ENCODE measurements at regions not wholly inside any gene's neighbourhood (a gene's known extent, or its start where the extent isn't known, plus 50 kb on each side); places are given as distances from the start of the nearest gene placed in this dataset.

- peak; percentile 10 to 23 for DNase-seq
- WGBS, 2 donors = 9 to 16% methylated on average over 34 to 35 of the region's 51 CpGs
- Histone ChIP-seq H3K4me1 (peaks cover 4 to 6% of the 10 kb centered on the region in 2 donors), H3K27me3 (no peaks in the 10 kb centered on the region), H3K9me3 (no peaks in the 10 kb centered on the region), H3K36me3 (no peaks in the 10 kb centered on the region), H3K4me3 (replicated peaks in 1 of 3) (peak overlapping the region in 2 of 3 donors; percentile 2 to 8), H3K27ac (no peak overlapping the region)
- TF ChIP-seq CTCF (IDR thresholded peaks at IDR 0.05) = no peak
- TF ChIP-seq POLR2A (IDR thresholded peaks at IDR 0.05) = no peak
- intact Hi-C loops (cut with DNase I) = no loop called here
These were observed 93.6 kb upstream of the SMYD2 start for GRCh38 chr1:214187121-214187900.

GRCh38 chr1:214187933-214188332, 93.0 kb upstream of the SMYD2 start:
- no peaks in the 10 kb centered on the region for H3K9me3 ChIP-seq
- no peaks in the 10 kb centered on the region for H3K27me3 ChIP-seq
- TF ChIP-seq POLR2A (IDR thresholded peaks at IDR 0.05) = no peak
- TF ChIP-seq CTCF (IDR thresholded peaks at IDR 0.05) = no peak
- peaks cover 10% of the 10 kb centered on the region in 2 donors for H3K4me1 ChIP-seq
- H3K4me3 ChIP-seq (replicated peaks in 1 of 3) = no peak overlapping the region
- H3K27ac ChIP-seq = no peak overlapping the region
- H3K36me3 ChIP-seq = no peaks in the 10 kb centered on the region
- DNase-seq = no peak
- 66 to 76% methylated on average over 7 of the region's 7 CpGs for WGBS, 2 donors
- intact Hi-C loops (cut with DNase I) = no loop called here

GRCh38 chr1:214188835-214189234, 92.1 kb upstream of the SMYD2 start:
- peaks cover 17% of the 10 kb centered on the region in 2 donors for H3K4me1 ChIP-seq
- H3K4me3 ChIP-seq (replicated peaks in 1 of 3) = no peak overlapping the region
- no peaks in the 10 kb centered on the region for H3K27me3 ChIP-seq
- H3K9me3 ChIP-seq = no peaks in the 10 kb centered on the region
- TF ChIP-seq CTCF (IDR thresholded peaks at IDR 0.05) = no peak
- TF ChIP-seq POLR2A (IDR thresholded peaks at IDR 0.05) = no peak
- no peaks in the 10 kb centered on the region for H3K36me3 ChIP-seq
- 90 to 97% methylated on average over 2 of the region's 2 CpGs for WGBS, 2 donors
- no peak for DNase-seq
- no peak overlapping the region for H3K27ac ChIP-seq
- intact Hi-C loops (cut with DNase I) = no loop called here

GRCh38 chr1:214192825-214193643, 87.9 kb upstream of the SMYD2 start:
- peak; percentile 91 to 92 for DNase-seq
- Histone ChIP-seq H3K27ac (peak overlapping the region; percentile 46 to 77 (median 77)), H3K9me3 (no peaks in the 10 kb centered on the region), H3K36me3 (no peaks in the 10 kb centered on the region), H3K4me1 (peaks cover 21 to 25% of the 10 kb centered on the region in 2 donors), H3K4me3 (replicated peaks in 1 of 3) (no peak overlapping the region), H3K27me3 (no peaks in the 10 kb centered on the region)
- 29 to 31% methylated on average over 13 of the region's 13 CpGs for WGBS, 2 donors
- intact Hi-C loops (cut with DNase I) = no loop called here
- TF ChIP-seq POLR2A (IDR thresholded peaks at IDR 0.05) (peak in 1 of 2 donors; percentile 26), CTCF (IDR thresholded peaks at IDR 0.05) (peak in 1 of 6 experiments; percentile 12)

GRCh38 chr1:214193691-214194090, 87.3 kb upstream of the SMYD2 start:
- intact Hi-C loops (cut with DNase I) = no loop called here
- Histone ChIP-seq H3K4me1 (peaks cover 21 to 25% of the 10 kb centered on the region in 2 donors), H3K4me3 (replicated peaks in 1 of 3) (no peak overlapping the region), H3K27ac (peak overlapping the region in 2 of 3 donors; percentile 55 to 74), H3K36me3 (no peaks in the 10 kb centered on the region), H3K9me3 (no peaks in the 10 kb centered on the region), H3K27me3 (no peaks in the 10 kb centered on the region)
- TF ChIP-seq POLR2A (IDR thresholded peaks at IDR 0.05) = no peak
- TF ChIP-seq CTCF (IDR thresholded peaks at IDR 0.05) = no peak
- 49 to 55% methylated on average over 6 of the region's 6 CpGs for WGBS, 2 donors
- peak in 1 of 2 donors; percentile 22 for DNase-seq
